Neural cell (in vitro differentiated cells): ENCODE measurements at regions not wholly inside any gene's neighbourhood (a gene's known extent, or its start where the extent isn't known, plus 50 kb on each side); places are given as distances from the start of the nearest gene placed in this dataset.
"Not testable (repeated sequence)": the region's sequence is repeated elsewhere in the genome, so short reads cannot be mapped to it uniquely, and the experiment has no call there.

Experiments used
- CTCF ChIP-seq: fragments of 450-650 bp; IDR thresholded peaks from 2 replicates; pipeline ENCODE4 v1.5.1; 2014; ENCODE audit warnings: antibody characterized with exemption, mild to moderate bottlenecking, moderate library complexity; ENCODE audit not compliant: poor library complexity, severe bottlenecking
- EZH2 ChIP-seq: fragments of 200-600, 300-800 bp; shearing (Covaris generic), sonication (generic); IDR thresholded peaks from 2 replicates; pipeline ENCODE4 v1.6.1; 2014; ENCODE audit warnings: antibody characterized with exemption, low read length, borderline replicate concordance, mild to moderate bottlenecking; ENCODE audit not compliant: insufficient read depth, poor library complexity, severe bottlenecking
- POLR2AphosphoS5 ChIP-seq: IDR thresholded peaks from 2 replicates; pipeline ENCODE4 v1.6.1; 2012

GRCh38 chr9:24856601-24857000 is 310.9 kb upstream of the IZUMO3 start:
- TF ChIP-seq POLR2AphosphoS5, EZH2, CTCF: not testable (repeated sequence)
